ENCODE measurements at regions not wholly inside any gene's neighbourhood (a gene's known extent, or its start where the extent isn't known, plus 50 kb on each side); places are given as distances from the start of the nearest gene placed in this dataset.

DNA sequence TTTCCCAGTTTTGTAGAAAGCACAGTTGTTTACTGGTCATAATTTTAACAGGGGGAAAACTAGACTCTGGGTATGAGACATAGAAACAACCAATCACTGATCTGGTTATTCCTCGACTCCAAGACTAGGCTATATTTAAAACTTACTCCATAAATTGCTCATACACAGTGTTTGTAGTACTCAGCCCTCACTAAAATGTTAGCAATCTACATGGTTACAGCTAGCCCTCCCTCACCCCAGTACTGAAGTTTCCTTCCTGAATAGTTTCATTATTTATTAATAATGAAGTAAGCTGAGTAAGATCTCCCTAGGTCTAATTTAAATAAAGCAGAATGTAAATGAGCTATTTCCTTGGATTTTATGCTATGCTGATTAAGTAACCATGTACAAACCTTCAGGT lies 275.1 kb downstream of the CDH20 start:
- TF ChIP-seq POLR2A (IDR thresholded peaks at IDR 0.05; ENCODE audit: borderline replicate concordance, extremely low read depth, insufficient read depth, insufficient read length) (no peak), CTCF (IDR thresholded peaks at IDR 0.05 in 2 of 3, conservative IDR thresholded peaks at IDR 0.05 in 1 of 3; ENCODE audit: borderline replicate concordance in 1 of 3, insufficient read depth in 1 of 3, low read depth in 2 of 3, low read length in 2 of 3) (no peak), RAD21 (IDR thresholded peaks at IDR 0.05; ENCODE audit: low read depth) (no peak), TCF7L2 (IDR thresholded peaks at IDR 0.05; ENCODE audit: borderline replicate concordance, extremely low read depth, insufficient read depth, insufficient read length) (no peak), POLR2AphosphoS5 (IDR thresholded peaks at IDR 0.05; ENCODE audit: low read depth, low read length) (no peak), EZH2phosphoT487 (IDR thresholded peaks at IDR 0.05; ENCODE audit: borderline replicate concordance) (no peak), ZNF274 (IDR thresholded peaks at IDR 0.05; ENCODE audit: low read depth, low read length) (no peak), SP1 (IDR thresholded peaks at IDR 0.05; ENCODE audit: low read depth) (no peak), CEBPB (IDR thresholded peaks at IDR 0.05; ENCODE audit: low read depth) (no peak), YY1 (IDR thresholded peaks at IDR 0.05; ENCODE audit: extremely low read depth, insufficient replicate concordance, low read depth, low read length) (no peak), ZFX (IDR thresholded peaks at IDR 0.05) (no peak), CBX3 (IDR thresholded peaks at IDR 0.05; ENCODE audit: low read depth) (no peak)
- TF ChIP-seq, protein P1, sequence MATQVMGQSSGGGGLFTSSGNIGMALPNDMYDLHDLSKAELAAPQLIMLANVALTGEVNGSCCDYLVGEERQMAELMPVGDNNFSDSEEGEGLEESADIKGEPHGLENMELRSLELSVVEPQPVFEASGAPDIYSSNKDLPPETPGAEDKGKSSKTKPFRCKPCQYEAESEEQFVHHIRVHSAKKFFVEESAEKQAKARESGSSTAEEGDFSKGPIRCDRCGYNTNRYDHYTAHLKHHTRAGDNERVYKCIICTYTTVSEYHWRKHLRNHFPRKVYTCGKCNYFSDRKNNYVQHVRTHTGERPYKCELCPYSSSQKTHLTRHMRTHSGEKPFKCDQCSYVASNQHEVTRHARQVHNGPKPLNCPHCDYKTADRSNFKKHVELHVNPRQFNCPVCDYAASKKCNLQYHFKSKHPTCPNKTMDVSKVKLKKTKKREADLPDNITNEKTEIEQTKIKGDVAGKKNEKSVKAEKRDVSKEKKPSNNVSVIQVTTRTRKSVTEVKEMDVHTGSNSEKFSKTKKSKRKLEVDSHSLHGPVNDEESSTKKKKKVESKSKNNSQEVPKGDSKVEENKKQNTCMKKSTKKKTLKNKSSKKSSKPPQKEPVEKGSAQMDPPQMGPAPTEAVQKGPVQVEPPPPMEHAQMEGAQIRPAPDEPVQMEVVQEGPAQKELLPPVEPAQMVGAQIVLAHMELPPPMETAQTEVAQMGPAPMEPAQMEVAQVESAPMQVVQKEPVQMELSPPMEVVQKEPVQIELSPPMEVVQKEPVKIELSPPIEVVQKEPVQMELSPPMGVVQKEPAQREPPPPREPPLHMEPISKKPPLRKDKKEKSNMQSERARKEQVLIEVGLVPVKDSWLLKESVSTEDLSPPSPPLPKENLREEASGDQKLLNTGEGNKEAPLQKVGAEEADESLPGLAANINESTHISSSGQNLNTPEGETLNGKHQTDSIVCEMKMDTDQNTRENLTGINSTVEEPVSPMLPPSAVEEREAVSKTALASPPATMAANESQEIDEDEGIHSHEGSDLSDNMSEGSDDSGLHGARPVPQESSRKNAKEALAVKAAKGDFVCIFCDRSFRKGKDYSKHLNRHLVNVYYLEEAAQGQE (IDR thresholded peaks at IDR 0.05; ENCODE audit: low read depth): no peak
- TF ChIP-seq, protein P2, sequence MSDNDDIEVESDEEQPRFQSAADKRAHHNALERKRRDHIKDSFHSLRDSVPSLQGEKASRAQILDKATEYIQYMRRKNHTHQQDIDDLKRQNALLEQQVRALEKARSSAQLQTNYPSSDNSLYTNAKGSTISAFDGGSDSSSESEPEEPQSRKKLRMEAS (IDR thresholded peaks at IDR 0.05): no peak

Measured in HCT116 (cell line).